HEK293 (cell line): ENCODE measurements at regions not wholly inside any gene's neighbourhood (a gene's known extent, or its start where the extent isn't known, plus 50 kb on each side); places are given as distances from the start of the nearest gene placed in this dataset.
"Not testable (repeated sequence)": the region's sequence is repeated elsewhere in the genome, so short reads cannot be mapped to it uniquely, and the experiment has no call there.

ENCODE experiments used
- CTCF ChIA-PET: fragments of 350-600 bp; formaldehyde crosslinking; extraction: SDS; loops from one replicate; lab custom pipeline; 2021; ENCODE audit warnings: antibody characterized with exemption; lab: Yijun Ruan, JAX
- POLR2A ChIA-PET: fragments of 300-600 bp; formaldehyde crosslinking; extraction: SDS; loops from one replicate; lab custom pipeline; 2020; ENCODE audit warnings: antibody characterized with exemption, inconsistent platforms; lab: Yijun Ruan, JAX
- H3K27ac ChIP-seq: fragments of 200-500 bp; sonication (Bioruptor generic); 2 replicates; pipeline ENCODE4 v1.5.1; 2014; ENCODE audit warnings: low read depth, low read length, control low read depth, inconsistent platforms; ENCODE audit errors: extremely low read depth
- H3K36me3 ChIP-seq, 2 experiments: fragments of 200-500 bp in 1 of 2; sonication (Bioruptor generic) in 1 of 2; 1 replicate in 1 of 2; 2 replicates in 1 of 2; pipeline ENCODE4 v1.5.1; 2014 to 2017; ENCODE audit warnings: inconsistent platforms in 2 of 2, low read length in 2 of 2; ENCODE audit not compliant: control insufficient read depth in 2 of 2, insufficient read depth in 1 of 2
- H3K4me1 ChIP-seq: fragments of 200-500 bp; sonication (Bioruptor generic); 2 replicates; pipeline ENCODE4 v1.5.1; 2014; ENCODE audit warnings: mild to moderate bottlenecking, low read length, inconsistent platforms; ENCODE audit not compliant: control insufficient read depth, insufficient read depth
- H3K4me3 ChIP-seq: 2 replicates; pipeline ENCODE4 v1.5.1; 2011; ENCODE audit warnings: low read depth, mild to moderate bottlenecking, control low read depth, low read length, moderate library complexity
- H3K9me3 ChIP-seq: fragments of 200-500 bp; sonication (Bioruptor generic); 2 replicates; pipeline ENCODE4 v1.5.1; 2014; ENCODE audit warnings: low read depth, low read length, inconsistent platforms; ENCODE audit not compliant: control insufficient read depth, insufficient read depth
- EGR2 ChIP-seq: fragments of 450-650 bp; formaldehyde crosslinking; IDR thresholded peaks from 2 replicates; pipeline ENCODE4 v1.5.1; 2016; ENCODE audit warnings: low read depth, missing biosample characterization, missing genetic modification characterization
- PRDM1 ChIP-seq: fragments of 450-650 bp; formaldehyde crosslinking; IDR thresholded peaks from 2 replicates; pipeline ENCODE4; 2016; ENCODE audit warnings: missing biosample characterization, missing genetic modification characterization
- ZNF146 ChIP-seq: fragments of 450-650 bp; formaldehyde crosslinking; IDR thresholded peaks from 2 replicates; pipeline ENCODE4 v1.5.1; 2016; ENCODE audit warnings: missing biosample characterization, missing genetic modification characterization
- ZNF571 ChIP-seq: fragments of 450-650 bp; formaldehyde crosslinking; IDR thresholded peaks from 2 replicates; pipeline ENCODE4 v1.5.0; 2017; ENCODE audit warnings: missing biosample characterization, missing genetic modification characterization
- ZNF670 ChIP-seq: fragments of 450-650 bp; formaldehyde crosslinking; IDR thresholded peaks from 2 replicates; pipeline ENCODE4 v1.5.1; 2016; ENCODE audit warnings: missing biosample characterization, missing genetic modification characterization, low read depth
- ZSCAN23 ChIP-seq: fragments of 450-650 bp; formaldehyde crosslinking; IDR thresholded peaks from 2 replicates; pipeline ENCODE4 v1.5.1; 2016; ENCODE audit warnings: missing biosample characterization, missing genetic modification characterization
- TF ChIP-seq, protein P1 (sequence below): fragments of 450-650 bp; IDR thresholded peaks from 2 replicates; pipeline ENCODE4 v1.5.1; 2018; ENCODE audit warnings: missing biosample characterization, missing genetic modification characterization
- TF ChIP-seq, protein P2 (sequence below): fragments of 450-650 bp; formaldehyde crosslinking; IDR thresholded peaks from 2 replicates; pipeline ENCODE4 v1.5.1; 2016; ENCODE audit warnings: missing biosample characterization, missing genetic modification characterization

DNA sequence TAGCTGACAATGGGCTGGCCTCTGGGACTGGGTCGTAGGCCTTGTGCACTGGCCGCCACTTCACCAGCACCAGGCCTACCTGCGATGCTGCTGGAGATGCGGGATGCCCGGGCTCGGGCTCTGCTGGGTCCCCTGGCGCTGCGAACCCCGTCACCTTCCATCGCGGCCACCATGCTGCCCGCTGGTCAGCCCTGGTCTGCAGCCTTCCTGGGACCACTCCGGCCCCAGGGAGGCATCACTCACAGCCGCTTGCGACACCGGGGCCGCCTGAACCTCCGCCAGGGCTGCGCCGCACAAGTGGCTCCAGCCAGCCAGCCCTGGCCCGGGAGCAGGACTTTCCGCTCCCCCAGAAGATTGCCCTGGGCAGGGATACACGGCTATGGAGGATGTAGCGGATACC, 78.1 kb upstream of the ZNF337 start:
- POLR2A ChIA-PET, H3K9me3 ChIP-seq, H3K4me1 ChIP-seq, H3K27ac ChIP-seq, H3K36me3 ChIP-seq, H3K4me3 ChIP-seq, CTCF ChIA-PET: not testable (repeated sequence)

DNA sequence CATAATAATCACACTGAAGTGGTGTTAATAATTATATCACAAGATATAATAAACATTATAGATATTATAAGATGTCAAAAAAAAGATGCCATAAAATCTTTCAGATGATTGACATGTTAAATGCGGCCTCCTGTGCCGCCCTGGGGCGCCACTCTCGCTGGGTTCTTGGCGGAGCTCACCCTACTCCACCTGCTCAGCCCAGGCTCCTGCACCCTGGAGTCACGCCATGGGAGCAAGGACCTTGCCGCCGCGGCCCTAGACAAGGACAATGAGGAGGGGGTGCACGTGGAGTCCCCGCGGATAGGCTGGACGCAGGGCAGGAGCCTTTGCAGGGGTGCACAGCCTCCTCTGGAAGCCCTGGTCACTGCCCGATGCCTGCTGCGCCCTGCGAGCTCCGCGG, 77.5 kb upstream of the ZNF337 start:
- CTCF ChIA-PET, H3K9me3 ChIP-seq, POLR2A ChIA-PET: not testable (repeated sequence)

DNA sequence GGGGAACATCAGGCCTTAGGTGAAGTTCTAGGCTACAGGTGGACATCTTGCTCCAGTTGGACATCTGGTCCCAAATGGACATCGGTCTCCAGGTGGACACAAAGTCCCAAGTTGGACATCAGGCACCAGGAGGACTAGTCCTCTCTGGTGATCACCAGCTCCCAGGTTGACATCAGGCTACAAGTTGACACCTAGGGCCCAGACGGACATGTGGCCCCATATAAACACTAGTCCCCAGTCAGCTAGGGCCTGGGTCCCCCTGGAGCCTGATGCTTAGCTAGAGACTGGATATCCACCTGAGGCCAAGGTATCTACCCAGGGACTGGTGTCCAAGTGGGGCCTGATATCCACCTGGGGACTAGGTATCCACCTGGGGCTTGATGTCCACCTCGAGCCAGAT, 75.8 kb upstream of the ZNF337 start:
- POLR2A ChIA-PET, H3K9me3 ChIP-seq, H3K4me1 ChIP-seq, CTCF ChIA-PET, H3K27ac ChIP-seq, H3K36me3 ChIP-seq, H3K4me3 ChIP-seq: not testable (repeated sequence)

More for the DNA sequence above, 77.5 kb upstream of the ZNF337 start:
- not testable (repeated sequence) for H3K4me1 ChIP-seq, H3K36me3 ChIP-seq, H3K4me3 ChIP-seq, H3K27ac ChIP-seq

DNA sequence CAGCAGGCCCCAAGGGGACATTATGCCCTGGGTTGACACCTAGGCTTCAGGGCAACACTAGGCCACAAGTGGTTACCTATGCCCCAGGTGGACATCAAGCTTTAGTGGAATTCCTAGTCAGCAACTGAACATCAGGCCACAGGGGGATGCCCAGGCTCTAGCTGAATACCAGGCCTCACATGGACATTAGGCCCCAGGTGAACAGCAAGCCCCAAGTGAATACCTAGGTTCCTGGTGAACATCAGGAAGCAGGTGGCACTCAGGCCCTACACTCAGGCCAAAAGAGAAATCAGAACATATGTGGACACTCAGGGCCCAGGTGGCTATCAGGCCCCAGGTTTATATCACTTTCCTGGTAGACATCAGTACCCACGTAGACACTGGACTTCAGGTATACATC, 75.2 kb upstream of the ZNF337 start:
- CTCF ChIA-PET, H3K9me3 ChIP-seq, POLR2A ChIA-PET: not testable (repeated sequence)

DNA sequence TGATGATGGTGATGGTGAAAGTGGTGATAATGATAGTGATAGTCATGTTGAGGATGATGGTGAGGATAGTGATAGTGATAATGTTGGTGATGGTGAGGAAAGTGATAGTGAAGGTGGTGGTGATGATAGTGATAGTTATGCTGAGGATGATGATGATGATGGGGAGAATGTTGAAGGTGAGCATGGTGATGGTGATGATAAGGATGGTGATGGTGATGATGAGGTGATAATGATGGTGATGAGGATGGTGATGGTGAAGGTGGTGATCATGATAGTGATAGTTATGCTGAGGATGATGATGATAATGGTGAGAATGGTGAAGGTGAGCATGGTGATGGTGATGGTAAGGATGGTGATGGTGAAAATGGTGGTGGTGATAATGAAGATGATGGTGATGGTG, 64.9 kb upstream of the ZNF337 start:
- no peak overlapping the region for H3K27ac ChIP-seq
- no peak overlapping the region for H3K4me3 ChIP-seq
- H3K9me3 ChIP-seq, result no peaks in the 10 kb centered on the region
- no peaks in the 10 kb centered on the region for H3K36me3 ChIP-seq
- TF ChIP-seq ZNF146, result 0 out of 2 replicates have a peak, but pooled peaks have one; percentile 4
- TF ChIP-seq ZSCAN23 (tag by site-specific recombination), result no peak
- no peak for TF ChIP-seq EGR2 (tag by site-specific recombination)
- TF ChIP-seq, protein P1, sequence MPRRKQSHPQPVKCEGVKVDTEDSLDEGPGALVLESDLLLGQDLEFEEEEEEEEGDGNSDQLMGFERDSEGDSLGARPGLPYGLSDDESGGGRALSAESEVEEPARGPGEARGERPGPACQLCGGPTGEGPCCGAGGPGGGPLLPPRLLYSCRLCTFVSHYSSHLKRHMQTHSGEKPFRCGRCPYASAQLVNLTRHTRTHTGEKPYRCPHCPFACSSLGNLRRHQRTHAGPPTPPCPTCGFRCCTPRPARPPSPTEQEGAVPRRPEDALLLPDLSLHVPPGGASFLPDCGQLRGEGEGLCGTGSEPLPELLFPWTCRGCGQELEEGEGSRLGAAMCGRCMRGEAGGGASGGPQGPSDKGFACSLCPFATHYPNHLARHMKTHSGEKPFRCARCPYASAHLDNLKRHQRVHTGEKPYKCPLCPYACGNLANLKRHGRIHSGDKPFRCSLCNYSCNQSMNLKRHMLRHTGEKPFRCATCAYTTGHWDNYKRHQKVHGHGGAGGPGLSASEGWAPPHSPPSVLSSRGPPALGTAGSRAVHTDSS (tag by site-specific recombination), result peak; percentile 92
- peak; percentile 99 for TF ChIP-seq PRDM1 (tag by site-specific recombination)
- TF ChIP-seq, protein P2, sequence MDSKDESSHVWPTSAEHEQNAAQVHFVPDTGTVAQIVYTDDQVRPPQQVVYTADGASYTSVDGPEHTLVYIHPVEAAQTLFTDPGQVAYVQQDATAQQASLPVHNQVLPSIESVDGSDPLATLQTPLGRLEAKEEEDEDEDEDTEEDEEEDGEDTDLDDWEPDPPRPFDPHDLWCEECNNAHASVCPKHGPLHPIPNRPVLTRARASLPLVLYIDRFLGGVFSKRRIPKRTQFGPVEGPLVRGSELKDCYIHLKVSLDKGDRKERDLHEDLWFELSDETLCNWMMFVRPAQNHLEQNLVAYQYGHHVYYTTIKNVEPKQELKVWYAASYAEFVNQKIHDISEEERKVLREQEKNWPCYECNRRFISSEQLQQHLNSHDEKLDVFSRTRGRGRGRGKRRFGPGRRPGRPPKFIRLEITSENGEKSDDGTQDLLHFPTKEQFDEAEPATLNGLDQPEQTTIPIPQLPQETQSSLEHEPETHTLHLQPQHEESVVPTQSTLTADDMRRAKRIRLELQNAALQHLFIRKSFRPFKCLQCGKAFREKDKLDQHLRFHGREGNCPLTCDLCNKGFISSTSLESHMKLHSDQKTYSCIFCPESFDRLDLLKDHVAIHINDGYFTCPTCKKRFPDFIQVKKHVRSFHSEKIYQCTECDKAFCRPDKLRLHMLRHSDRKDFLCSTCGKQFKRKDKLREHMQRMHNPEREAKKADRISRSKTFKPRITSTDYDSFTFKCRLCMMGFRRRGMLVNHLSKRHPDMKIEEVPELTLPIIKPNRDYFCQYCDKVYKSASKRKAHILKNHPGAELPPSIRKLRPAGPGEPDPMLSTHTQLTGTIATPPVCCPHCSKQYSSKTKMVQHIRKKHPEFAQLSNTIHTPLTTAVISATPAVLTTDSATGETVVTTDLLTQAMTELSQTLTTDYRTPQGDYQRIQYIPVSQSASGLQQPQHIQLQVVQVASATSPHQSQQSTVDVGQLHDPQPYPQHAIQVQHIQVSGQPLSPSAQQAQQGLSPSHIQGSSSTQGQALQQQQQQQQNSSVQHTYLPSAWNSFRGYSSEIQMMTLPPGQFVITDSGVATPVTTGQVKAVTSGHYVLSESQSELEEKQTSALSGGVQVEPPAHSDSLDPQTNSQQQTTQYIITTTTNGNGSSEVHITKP, result no peak
- TF ChIP-seq ZNF571 (tag by site-specific recombination), result no peak
- 0 out of 2 replicates have a peak, but pooled peaks have one; percentile 56 for TF ChIP-seq ZNF670 (tag by site-specific recombination)
- ChIA-PET POLR2A (no interaction called here), CTCF (no interaction called here)
- no peaks in the 10 kb centered on the region for H3K4me1 ChIP-seq

More for the DNA sequence above, 75.2 kb upstream of the ZNF337 start:
- H3K27ac ChIP-seq, H3K4me3 ChIP-seq, H3K36me3 ChIP-seq, H3K4me1 ChIP-seq: not testable (repeated sequence)

DNA sequence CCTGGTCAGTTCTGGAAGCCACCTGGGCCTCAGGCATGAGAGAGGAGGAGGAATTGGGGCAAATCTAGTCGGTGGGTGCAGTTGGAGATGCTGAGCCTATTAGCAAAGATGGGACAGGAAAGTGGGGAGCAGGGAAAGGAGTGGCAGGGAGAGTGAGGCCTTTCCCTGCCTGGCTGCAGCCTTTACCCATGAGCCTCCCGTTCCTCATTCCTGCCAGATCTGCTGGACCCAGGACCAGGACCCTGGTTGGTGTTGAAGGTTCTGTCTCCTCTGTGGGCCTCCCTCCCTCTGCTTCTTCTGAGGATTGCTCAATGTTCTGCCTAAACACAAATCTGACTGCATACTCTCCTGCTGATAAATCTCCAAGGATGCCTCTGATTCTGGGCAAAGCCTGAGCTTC, 64.4 kb upstream of the ZNF337 start:
- H3K36me3 ChIP-seq, H3K4me1 ChIP-seq, POLR2A ChIA-PET, H3K4me3 ChIP-seq, H3K27ac ChIP-seq, H3K9me3 ChIP-seq, CTCF ChIA-PET: not testable (repeated sequence)
